ENCODE measurements at regions not wholly inside any gene's neighbourhood (a gene's known extent, or its start where the extent isn't known, plus 50 kb on each side); places are given as distances from the start of the nearest gene placed in this dataset.

DNA sequence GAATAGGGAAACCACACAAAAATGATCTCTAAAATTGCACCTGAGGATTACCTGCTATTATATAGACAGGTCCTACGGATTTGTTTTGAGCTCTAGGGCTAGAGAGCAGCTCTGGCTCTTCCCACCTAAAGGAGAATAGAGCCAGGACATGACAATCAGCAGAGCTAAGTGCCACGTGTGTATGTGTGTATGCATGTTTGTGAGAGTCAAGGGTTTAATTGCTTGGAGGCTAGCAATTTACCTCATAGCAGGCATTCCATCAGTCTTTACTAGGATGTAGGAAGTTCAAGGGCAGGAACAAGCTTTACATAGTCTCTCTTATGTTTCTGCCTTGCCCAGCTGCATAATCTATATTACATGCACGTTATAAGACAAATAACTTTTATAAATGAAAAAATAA, 498.2 kb downstream of the NSUN3 start:
- no peak for DNase-seq (ENCODE audit: low spot score)
- Histone ChIP-seq H3K4me3 (no peak overlapping the region), H3K27ac (no peak overlapping the region)
- no peak for TF ChIP-seq CTCF (IDR thresholded peaks at IDR 0.05)

DNA sequence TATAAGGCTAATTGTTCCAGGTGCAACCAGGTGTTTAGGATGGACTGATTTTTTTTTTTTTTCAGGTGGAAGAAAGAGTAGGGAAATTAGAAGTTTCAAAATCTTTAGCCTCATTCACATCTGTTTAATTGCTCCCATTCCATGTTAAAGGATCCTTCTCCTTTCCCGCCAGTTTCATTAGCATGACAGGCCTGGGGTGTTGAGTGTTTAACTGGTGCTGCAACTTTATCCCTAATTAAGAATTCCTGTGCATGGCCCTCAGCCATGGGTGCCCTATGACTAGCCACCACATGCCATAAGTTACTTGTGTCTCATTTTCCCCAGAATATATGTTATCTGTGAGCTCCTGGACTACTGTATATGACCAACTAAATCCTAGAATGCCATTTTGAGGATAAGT, 501.4 kb downstream of the NSUN3 start:
- TF ChIP-seq CTCF (IDR thresholded peaks at IDR 0.05), result no peak
- DNase-seq (ENCODE audit: low spot score), result no peak
- H3K27ac ChIP-seq, result no peak overlapping the region
- H3K4me3 ChIP-seq, result no peak overlapping the region

DNA sequence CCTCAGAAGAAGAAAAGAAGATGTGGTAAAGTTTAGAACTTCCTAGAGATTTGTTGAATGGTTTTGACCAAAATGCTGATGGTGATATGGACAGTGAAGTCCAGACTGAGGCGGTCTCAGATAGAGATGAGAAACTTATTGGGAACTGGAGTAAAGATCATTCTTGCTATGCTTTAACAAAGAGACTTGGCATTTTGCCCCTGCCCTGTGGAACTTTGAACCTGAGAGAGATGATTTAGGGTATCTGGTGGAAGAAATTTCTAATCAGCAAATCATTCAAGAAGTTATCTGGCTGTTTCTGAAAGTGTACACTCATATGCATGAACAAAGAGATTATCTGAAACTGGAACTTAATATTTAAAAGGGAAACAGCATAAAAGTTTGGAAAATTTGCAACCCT, 505.2 kb downstream of the NSUN3 start:
- Histone ChIP-seq H3K4me3 (no peak overlapping the region), H3K27ac (no peak overlapping the region)
- TF ChIP-seq CTCF (IDR thresholded peaks at IDR 0.05), result no peak
- DNase-seq (ENCODE audit: low spot score), result no peak

GRCh38 chr3:94573337-94573736, 510.5 kb downstream of the NSUN3 start:
- DNase-seq (ENCODE audit: low spot score), result no peak
- Histone ChIP-seq H3K4me3 (no peak overlapping the region), H3K27ac (no peak overlapping the region)
- no peak for TF ChIP-seq CTCF (IDR thresholded peaks at IDR 0.05)

GRCh38 chr3:94587291-94587690, 524.4 kb downstream of the NSUN3 start:
- no peak overlapping the region for H3K27ac ChIP-seq
- DNase-seq (ENCODE audit: low spot score), result no peak
- TF ChIP-seq CTCF (IDR thresholded peaks at IDR 0.05), result no peak
- no peak overlapping the region for H3K4me3 ChIP-seq

GRCh38 chr3:94593526-94594150, 530.8 kb downstream of the NSUN3 start:
- no peak for TF ChIP-seq CTCF (IDR thresholded peaks at IDR 0.05)
- Histone ChIP-seq H3K27ac (no peak overlapping the region), H3K4me3 (no peak overlapping the region)
- no peak for DNase-seq (ENCODE audit: low spot score)

DNA sequence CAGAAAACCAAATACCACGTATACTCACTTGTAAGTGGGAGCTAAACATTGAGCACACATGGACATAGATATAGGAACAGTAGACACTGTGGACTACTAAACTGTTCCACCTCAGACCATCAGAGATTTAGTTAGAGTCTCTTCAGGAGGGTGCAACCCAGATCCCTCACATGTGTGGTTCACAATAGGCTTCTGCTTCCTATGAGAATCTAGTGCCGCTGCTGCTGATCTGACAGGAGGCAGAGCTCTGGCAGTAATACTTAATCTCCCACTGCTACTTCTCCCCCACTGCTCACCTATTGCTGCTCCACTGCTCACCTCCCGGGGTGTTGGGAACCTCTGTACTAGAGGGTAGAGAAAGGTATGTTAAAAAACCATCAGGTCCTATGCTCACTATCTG, 533.3 kb downstream of the NSUN3 start:
- no peak overlapping the region for H3K4me3 ChIP-seq
- TF ChIP-seq CTCF (IDR thresholded peaks at IDR 0.05), result no peak
- no peak for DNase-seq (ENCODE audit: low spot score)

More for the DNA sequence above, 533.3 kb downstream of the NSUN3 start:
- H3K27ac ChIP-seq, result no peak overlapping the region

Data from coronary artery (tissue), 2 donors.